ENCODE measurements at regions not wholly inside any gene's neighbourhood (a gene's known extent, or its start where the extent isn't known, plus 50 kb on each side); places are given as distances from the start of the nearest gene placed in this dataset.

- H3K4me3 ChIP-seq (replicated peaks; ENCODE audit: low read depth, low read length): no peak overlapping the region
- no peak for DNase-seq (ENCODE audit: extremely low read depth, insufficient read length)
- no peak for TF ChIP-seq CTCF (IDR thresholded peaks at IDR 0.05; ENCODE audit: insufficient read depth, low read length, poor library complexity, severe bottlenecking)
- no peaks in the 10 kb centered on the region for H3K27me3 ChIP-seq (replicated peaks; ENCODE audit: control insufficient read depth, insufficient read depth, low read length)
- no peaks in the 10 kb centered on the region for H3K36me3 ChIP-seq (ENCODE audit: control insufficient read depth, insufficient read depth, low read length)
Measured at GRCh38 chr2:35873921-35874320, 481.7 kb upstream of the CRIM1 start.

GRCh38 chr2:35871672-35872071 lies 483.9 kb upstream of the CRIM1 start:
- H3K27me3 ChIP-seq (replicated peaks; ENCODE audit: control insufficient read depth, insufficient read depth, low read length): no peaks in the 10 kb centered on the region
- H3K36me3 ChIP-seq (ENCODE audit: control insufficient read depth, insufficient read depth, low read length): no peaks in the 10 kb centered on the region
- DNase-seq (ENCODE audit: extremely low read depth, insufficient read length): no peak
- no peak overlapping the region for H3K4me3 ChIP-seq (replicated peaks; ENCODE audit: low read depth, low read length)
- no peak for TF ChIP-seq CTCF (IDR thresholded peaks at IDR 0.05; ENCODE audit: insufficient read depth, low read length, poor library complexity, severe bottlenecking)

- DNase-seq (ENCODE audit: extremely low read depth, insufficient read length): no peak
- no peak for TF ChIP-seq CTCF (IDR thresholded peaks at IDR 0.05; ENCODE audit: insufficient read depth, low read length, poor library complexity, severe bottlenecking)
- no peak overlapping the region for H3K4me3 ChIP-seq (replicated peaks; ENCODE audit: low read depth, low read length)
- H3K27me3 ChIP-seq (replicated peaks; ENCODE audit: control insufficient read depth, insufficient read depth, low read length): no peaks in the 10 kb centered on the region
- no peaks in the 10 kb centered on the region for H3K36me3 ChIP-seq (ENCODE audit: control insufficient read depth, insufficient read depth, low read length)
Measured at GRCh38 chr2:35870713-35871112, 484.9 kb upstream of the CRIM1 start.

GRCh38 chr2:35864141-35864540 lies 491.4 kb upstream of the CRIM1 start:
- no peak for DNase-seq (ENCODE audit: extremely low read depth, insufficient read length)
- Histone ChIP-seq H3K36me3 (ENCODE audit: control insufficient read depth, insufficient read depth, low read length) (no peaks in the 10 kb centered on the region), H3K27me3 (replicated peaks; ENCODE audit: control insufficient read depth, insufficient read depth, low read length) (no peaks in the 10 kb centered on the region), H3K4me3 (replicated peaks; ENCODE audit: low read depth, low read length) (no peak overlapping the region)
- no peak for TF ChIP-seq CTCF (IDR thresholded peaks at IDR 0.05; ENCODE audit: insufficient read depth, low read length, poor library complexity, severe bottlenecking)

GRCh38 chr2:35858216-35858615 lies 497.4 kb upstream of the CRIM1 start:
- Histone ChIP-seq H3K36me3 (ENCODE audit: control insufficient read depth, insufficient read depth, low read length) (no peaks in the 10 kb centered on the region), H3K4me3 (replicated peaks; ENCODE audit: low read depth, low read length) (no peak overlapping the region), H3K27me3 (replicated peaks; ENCODE audit: control insufficient read depth, insufficient read depth, low read length) (no peaks in the 10 kb centered on the region)
- no peak for TF ChIP-seq CTCF (IDR thresholded peaks at IDR 0.05; ENCODE audit: insufficient read depth, low read length, poor library complexity, severe bottlenecking)
- no peak for DNase-seq (ENCODE audit: extremely low read depth, insufficient read length)

GRCh38 chr2:35857498-35857897 lies 498.1 kb upstream of the CRIM1 start:
- H3K4me3 ChIP-seq (replicated peaks; ENCODE audit: low read depth, low read length): no peak overlapping the region
- no peak for TF ChIP-seq CTCF (IDR thresholded peaks at IDR 0.05; ENCODE audit: insufficient read depth, low read length, poor library complexity, severe bottlenecking)
- H3K27me3 ChIP-seq (replicated peaks; ENCODE audit: control insufficient read depth, insufficient read depth, low read length): no peaks in the 10 kb centered on the region
- no peak for DNase-seq (ENCODE audit: extremely low read depth, insufficient read length)
- H3K36me3 ChIP-seq (ENCODE audit: control insufficient read depth, insufficient read depth, low read length): no peaks in the 10 kb centered on the region

All from GM06990 (cell line).